HUES48 (cell line): ENCODE measurements at regions not wholly inside any gene's neighbourhood (a gene's known extent, or its start where the extent isn't known, plus 50 kb on each side); places are given as distances from the start of the nearest gene placed in this dataset.
"Not testable (repeated sequence)": the region's sequence is repeated elsewhere in the genome, so short reads cannot be mapped to it uniquely, and the experiment has no call there.

ENCODE experiments used
- H3K27ac ChIP-seq: one replicate; pipeline ENCODE4 v1.7.0; 2013; ENCODE audit warnings: low read depth, low read length, inconsistent platforms
- H3K27me3 ChIP-seq: 2 replicates; pipeline ENCODE4 v1.6.1; 2013; ENCODE audit warnings: mild to moderate bottlenecking, low read length; ENCODE audit not compliant: control insufficient read depth, insufficient read depth
- H3K36me3 ChIP-seq: 2 replicates; pipeline ENCODE4 v1.6.1; 2013; ENCODE audit warnings: low read length; ENCODE audit not compliant: control insufficient read depth, insufficient read depth
- H3K4me1 ChIP-seq: 2 replicates; pipeline ENCODE4 v1.6.1; 2013; ENCODE audit warnings: mild to moderate bottlenecking, low read length; ENCODE audit not compliant: control insufficient read depth, insufficient read depth
- H3K4me3 ChIP-seq: 2 replicates; pipeline ENCODE4 v1.5.1; 2013; ENCODE audit warnings: mild to moderate bottlenecking, low read depth, low read length
- H3K9ac ChIP-seq: 2 replicates; pipeline ENCODE4 v1.6.1; 2013; ENCODE audit warnings: mild to moderate bottlenecking, low read depth, low read length, moderate library complexity
- H3K9me3 ChIP-seq: 2 replicates; pipeline ENCODE4 v1.6.1; 2013; ENCODE audit warnings: low read length; ENCODE audit not compliant: control insufficient read depth, insufficient read depth

DNA sequence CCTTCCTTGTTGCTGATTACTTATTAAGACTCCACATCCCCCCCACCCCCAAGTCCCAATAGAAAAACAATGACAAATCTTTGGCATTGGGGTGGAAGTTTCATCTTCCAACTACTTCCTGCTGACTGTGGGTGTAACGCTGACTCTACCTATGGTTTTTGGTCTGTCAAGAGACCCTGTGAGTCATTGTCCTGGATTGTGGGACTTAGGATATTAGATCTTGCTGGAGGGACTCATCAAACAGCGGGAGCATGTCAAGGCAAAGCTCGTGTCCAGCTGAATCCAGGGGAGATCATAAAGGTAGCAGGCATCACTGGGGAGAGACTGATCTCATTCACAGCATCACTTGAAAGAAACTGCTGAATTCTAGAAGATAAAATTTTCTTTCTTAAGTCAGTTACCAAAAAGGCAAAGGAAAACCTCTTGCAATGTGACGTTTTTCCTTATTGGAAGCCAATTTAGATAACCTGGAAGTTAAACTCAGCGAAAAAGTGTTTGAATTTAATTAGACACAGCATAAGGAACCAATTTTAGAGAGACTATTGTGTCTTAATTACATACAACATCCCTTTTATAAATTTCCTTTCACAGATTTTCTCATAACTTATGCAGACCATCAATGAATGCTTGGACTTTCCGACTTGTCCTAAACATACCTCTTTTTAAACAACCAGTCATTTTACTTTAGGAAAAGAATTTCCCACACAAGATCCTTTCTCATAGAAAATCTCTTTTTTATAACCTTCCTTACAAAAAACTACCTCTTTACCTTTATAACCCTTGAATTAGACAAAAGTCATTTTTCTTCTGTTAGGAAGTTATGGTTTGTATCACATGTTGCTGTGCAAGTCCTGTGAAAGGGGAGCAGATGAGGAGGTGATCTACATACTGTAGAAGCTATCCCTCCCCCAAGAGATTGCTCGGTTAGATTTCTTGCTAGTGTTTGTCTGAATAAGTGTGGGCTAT is 94.6 kb upstream of the SCAF11 start:
- no peaks in the 10 kb centered on the region for H3K36me3 ChIP-seq
- H3K4me3 ChIP-seq, result peak overlapping the region; percentile 24; the same call in 1 of the 2 replicates
- no peak overlapping the region for H3K27ac ChIP-seq
- H3K9me3 ChIP-seq, result peaks cover 74% of the 10 kb centered on the region
- no peaks in the 10 kb centered on the region for H3K27me3 ChIP-seq
- no peaks in the 10 kb centered on the region for H3K4me1 ChIP-seq
- H3K9ac ChIP-seq, result no peak overlapping the region

DNA sequence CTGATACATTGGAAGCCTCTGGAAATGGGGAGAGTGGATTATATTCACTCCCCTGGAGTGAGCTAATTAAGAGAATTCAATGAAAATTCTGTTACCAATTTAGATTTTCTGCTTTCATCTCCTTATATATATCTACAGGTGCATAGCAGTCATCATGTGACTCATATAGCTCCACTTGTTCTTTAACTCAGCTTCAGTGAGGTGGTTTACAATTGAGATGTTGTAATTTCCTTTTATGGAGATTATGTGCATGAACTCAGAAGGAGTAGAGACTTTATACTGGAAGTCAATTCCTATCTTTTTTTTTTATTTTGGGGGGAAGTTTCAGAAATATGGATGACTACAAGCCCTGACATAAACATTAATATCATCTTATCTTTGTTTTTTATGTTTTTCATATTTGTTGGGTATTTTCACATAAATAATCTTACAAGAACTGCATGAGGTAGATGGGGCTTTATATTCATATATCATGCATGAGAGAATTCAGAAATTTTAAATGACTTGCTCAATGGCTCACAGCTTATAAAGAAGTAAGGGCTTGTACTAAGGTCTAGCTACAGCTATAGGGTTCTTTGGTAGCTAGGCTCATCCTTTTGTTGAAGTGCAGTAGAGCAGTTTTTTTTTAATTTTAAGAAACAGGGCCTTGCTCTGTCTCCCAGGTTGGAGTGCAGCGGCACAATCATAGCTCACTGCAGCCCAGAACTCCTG is 92.3 kb upstream of the SCAF11 start:
- no peaks in the 10 kb centered on the region for H3K4me1 ChIP-seq
- peaks cover 84% of the 10 kb centered on the region for H3K9me3 ChIP-seq
- H3K27me3 ChIP-seq, result no peaks in the 10 kb centered on the region
- no peak overlapping the region for H3K4me3 ChIP-seq
- H3K27ac ChIP-seq, result no peak overlapping the region
- H3K9ac ChIP-seq, result no peak overlapping the region
- no peaks in the 10 kb centered on the region for H3K36me3 ChIP-seq

DNA sequence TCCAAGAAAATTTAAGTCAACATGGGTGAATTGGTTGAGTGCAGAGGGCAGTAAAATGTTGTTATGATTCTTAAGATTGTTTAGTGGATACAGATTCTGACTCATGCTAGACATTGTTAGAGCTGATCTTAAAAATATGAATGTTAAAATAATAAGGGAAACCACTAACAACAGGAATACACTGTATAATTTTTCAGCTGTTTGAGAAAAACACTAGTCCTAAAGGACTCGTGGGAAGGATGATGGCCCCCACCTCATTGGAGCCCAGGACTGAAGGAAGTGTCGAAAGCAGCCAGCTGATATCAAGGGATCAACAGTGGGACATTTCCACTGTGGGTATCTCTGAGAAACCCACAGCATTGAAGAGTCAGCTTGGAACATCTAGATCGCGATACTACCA is 82.9 kb upstream of the SCAF11 start:
- H3K9me3 ChIP-seq, result peaks cover 15% of the 10 kb centered on the region
- H3K4me1 ChIP-seq, result no peaks in the 10 kb centered on the region
- no peak overlapping the region for H3K4me3 ChIP-seq
- H3K36me3 ChIP-seq, result no peaks in the 10 kb centered on the region
- H3K27me3 ChIP-seq, result no peaks in the 10 kb centered on the region
- H3K27ac ChIP-seq, result no peak overlapping the region
- no peak overlapping the region for H3K9ac ChIP-seq

DNA sequence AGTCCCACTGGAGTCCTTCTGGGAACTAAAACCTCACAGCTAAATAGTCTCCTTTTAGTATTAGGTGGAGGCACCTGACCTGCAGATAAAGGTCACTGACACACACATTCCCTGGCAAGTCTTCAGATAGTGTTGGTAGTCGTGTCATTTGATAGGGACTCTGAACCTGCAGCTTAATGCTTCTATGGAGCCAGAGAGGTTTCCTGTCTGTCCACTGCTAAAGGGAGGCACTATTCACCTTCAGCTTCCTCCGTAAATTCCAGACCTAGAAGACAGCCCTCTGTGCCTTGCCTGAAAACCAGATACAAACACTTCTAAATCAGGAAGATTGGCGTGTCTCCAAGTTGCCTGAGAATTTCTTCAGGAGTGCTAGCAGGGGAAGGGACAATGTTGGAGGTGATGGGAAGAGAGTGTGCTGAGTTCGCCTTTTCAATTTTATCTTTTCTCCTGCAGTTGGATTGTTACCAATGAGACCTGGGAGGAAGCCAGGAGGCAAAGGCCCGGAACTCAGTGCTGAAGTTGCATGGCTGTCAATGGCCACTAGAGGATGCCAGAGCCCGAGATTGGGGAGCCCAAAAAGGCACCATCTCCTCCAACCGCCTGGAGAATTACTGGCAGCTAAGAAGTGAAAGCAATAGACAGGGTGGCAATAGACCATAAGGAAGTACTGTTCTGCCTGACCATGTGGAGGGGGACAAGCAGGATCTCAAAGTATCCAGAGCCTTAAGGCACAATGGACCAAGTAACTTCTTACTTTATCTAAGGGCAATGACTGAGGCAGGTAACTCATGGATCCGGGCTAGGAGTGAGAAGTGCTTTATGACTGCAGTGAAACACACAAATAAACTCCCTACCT is 81.6 kb upstream of the SCAF11 start:
- H3K36me3 ChIP-seq, result no peaks in the 10 kb centered on the region
- no peak overlapping the region for H3K4me3 ChIP-seq
- H3K27ac ChIP-seq, result no peak overlapping the region
- H3K4me1 ChIP-seq, result no peaks in the 10 kb centered on the region
- no peaks in the 10 kb centered on the region for H3K27me3 ChIP-seq
- H3K9me3 ChIP-seq, result peaks cover 2% of the 10 kb centered on the region; the same call in 1 of the 2 replicates
- H3K9ac ChIP-seq, result no peak overlapping the region

DNA sequence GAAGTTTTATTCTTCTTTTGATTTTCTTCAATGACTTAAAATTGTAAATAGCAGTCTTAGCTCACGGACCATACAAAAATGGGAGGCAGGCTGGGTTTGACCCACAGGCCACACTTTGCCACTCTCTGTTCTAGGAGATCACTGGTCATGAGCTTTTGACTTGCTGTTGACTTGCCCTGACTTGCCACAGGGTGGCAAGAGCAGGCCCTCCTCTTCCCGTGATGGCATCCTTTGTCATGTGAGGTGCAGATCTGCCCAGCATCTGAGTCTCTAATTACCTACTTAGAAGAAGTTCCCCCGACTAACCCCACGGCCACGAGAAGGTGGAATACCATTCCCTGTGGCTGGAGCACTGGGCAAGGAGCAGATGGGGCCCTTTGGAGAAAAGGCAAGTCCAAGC is 81.0 kb upstream of the SCAF11 start:
- Histone ChIP-seq H3K9me3 (no peaks in the 10 kb centered on the region), H3K9ac (no peak overlapping the region), H3K4me1 (no peaks in the 10 kb centered on the region), H3K27me3 (no peaks in the 10 kb centered on the region), H3K4me3 (no peak overlapping the region), H3K36me3 (no peaks in the 10 kb centered on the region), H3K27ac (no peak overlapping the region)

DNA sequence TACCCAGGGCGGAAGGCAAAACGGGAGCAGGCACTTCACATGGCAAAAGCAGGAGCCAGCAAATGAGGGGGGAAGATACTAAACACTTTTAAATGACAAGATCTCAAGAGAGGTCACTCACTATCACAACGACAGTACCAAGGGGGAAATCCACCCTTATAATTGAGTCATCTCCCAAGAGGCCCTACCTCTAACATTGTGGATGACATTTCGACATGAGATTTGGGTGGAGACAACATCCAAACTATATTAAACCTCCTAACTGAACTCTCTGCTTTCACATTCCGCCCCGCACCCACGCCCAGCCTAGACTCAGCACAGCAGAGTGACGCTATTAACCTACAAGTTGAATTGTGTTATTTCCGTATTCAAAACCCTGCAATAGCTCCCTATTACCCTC is 76.7 kb upstream of the SCAF11 start:
- no peak overlapping the region for H3K4me3 ChIP-seq
- H3K9ac ChIP-seq, result no peak overlapping the region
- H3K9me3 ChIP-seq, result no peaks in the 10 kb centered on the region
- no peaks in the 10 kb centered on the region for H3K36me3 ChIP-seq
- no peak overlapping the region for H3K27ac ChIP-seq
- H3K4me1 ChIP-seq, result no peaks in the 10 kb centered on the region
- no peaks in the 10 kb centered on the region for H3K27me3 ChIP-seq

DNA sequence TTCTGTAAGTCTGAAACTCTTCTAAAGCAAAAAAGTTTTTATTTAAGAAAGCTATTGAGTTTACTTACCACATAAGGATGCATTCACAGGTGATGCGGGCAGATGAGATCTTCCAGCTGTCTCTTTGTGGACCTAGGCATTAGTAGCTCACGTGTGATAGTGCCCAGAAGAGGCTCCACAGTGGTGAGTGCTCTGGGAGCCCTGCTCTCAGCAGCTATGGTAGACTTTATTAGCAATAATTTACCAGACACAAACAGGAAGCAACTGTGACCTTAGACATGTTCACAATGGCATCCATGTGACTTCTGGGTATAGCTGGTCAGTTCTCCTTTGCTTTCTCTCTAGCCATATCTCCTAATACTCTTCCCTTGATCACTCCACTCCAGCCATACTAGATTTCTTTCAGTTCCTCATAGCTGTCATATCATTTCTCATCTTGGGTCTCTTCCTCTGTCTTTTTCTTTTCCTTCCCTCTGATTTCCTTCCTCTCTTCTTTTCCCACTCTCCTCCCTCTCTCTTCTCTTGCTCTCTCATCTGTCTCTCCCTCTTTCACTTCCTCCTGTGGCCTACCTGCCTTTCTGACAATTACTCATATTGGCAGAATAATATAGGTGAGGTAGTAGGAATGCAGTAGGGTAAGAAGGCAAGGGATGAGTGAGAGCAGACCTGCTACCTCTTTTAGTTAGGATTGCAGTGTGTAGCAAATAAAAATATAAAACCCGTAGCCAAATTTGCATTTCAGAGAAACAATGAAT is 75.2 kb upstream of the SCAF11 start:
- Histone ChIP-seq H3K9ac (no peak overlapping the region), H3K9me3 (peaks cover 3% of the 10 kb centered on the region; the same call in 1 of the 2 replicates), H3K4me3 (no peak overlapping the region), H3K4me1 (no peaks in the 10 kb centered on the region), H3K27me3 (no peaks in the 10 kb centered on the region), H3K27ac (no peak overlapping the region), H3K36me3 (no peaks in the 10 kb centered on the region)

DNA sequence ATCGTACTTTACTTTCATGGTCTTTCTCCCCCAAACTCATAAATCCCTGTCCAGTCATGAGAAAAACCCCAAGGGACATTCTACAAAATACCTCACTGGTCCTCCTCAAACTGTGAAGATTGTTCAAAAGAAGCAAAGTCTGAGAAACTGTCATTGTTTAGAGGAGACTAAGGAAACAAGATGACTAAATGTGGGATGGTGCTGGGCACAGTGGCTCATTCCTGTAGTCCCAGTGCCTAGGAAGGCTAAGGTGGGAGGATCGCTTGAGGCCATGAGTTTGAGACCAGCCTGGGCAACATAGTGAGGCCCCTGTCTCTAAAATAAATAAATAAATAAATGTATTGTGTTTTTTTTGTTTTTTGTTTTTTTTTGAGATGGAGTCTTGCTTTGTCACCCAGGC is 74.2 kb upstream of the SCAF11 start:
- Histone ChIP-seq H3K36me3 (no peaks in the 10 kb centered on the region), H3K4me3 (no peak overlapping the region), H3K9me3 (peaks cover 12% of the 10 kb centered on the region; the same call in 1 of the 2 replicates), H3K4me1 (no peaks in the 10 kb centered on the region), H3K27me3 (no peaks in the 10 kb centered on the region), H3K9ac (no peak overlapping the region), H3K27ac (no peak overlapping the region)

DNA sequence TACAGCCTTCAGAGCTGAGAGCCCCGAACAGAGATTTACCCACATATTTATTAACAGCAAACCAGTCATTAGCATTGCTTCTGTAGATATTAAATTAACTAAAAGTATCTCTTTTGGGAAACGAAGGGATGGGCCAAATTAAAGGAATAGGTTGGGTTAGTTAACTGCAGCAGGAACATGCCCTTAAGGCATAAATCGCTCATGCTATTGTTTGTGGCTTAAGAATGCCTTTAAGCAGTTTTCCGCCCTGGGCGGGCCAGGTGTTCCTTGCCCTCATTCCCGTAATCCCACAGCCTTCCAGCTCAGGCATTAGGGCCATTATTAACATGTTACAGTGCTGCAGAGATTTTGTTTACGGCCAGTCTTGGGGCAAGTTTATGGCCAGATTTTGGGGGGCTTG is 68.3 kb upstream of the SCAF11 start:
- not testable (repeated sequence) for H3K4me3 ChIP-seq, H3K27me3 ChIP-seq, H3K9ac ChIP-seq, H3K27ac ChIP-seq, H3K36me3 ChIP-seq, H3K4me1 ChIP-seq
- H3K9me3 ChIP-seq, result peaks cover 34% of the 10 kb centered on the region

DNA sequence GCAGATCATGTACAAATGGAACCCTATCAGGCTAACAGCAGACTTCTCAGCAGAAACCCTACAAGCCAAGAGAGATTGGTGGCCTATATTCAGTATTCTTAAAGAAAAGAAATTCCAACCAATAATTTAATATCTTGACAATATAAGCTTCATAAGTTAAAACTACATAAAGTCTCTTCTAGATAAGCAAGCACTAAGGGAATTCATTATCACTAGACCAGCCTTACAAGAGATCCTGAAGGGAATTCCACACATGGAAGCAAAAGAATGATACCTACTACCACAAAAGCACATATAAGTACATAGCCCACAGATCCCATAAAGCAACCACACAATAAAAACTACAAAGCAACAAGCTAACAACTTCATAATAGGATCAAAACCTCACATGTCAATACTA is 60.4 kb upstream of the SCAF11 start:
- Histone ChIP-seq H3K4me1 (no peaks in the 10 kb centered on the region), H3K4me3 (no peak overlapping the region), H3K27me3 (no peaks in the 10 kb centered on the region), H3K27ac (no peak overlapping the region), H3K9me3 (peaks cover 23% of the 10 kb centered on the region), H3K9ac (no peak overlapping the region), H3K36me3 (no peaks in the 10 kb centered on the region)
